SK-N-MC (cell line): ENCODE measurements at regions not wholly inside any gene's neighbourhood (a gene's known extent, or its start where the extent isn't known, plus 50 kb on each side); places are given as distances from the start of the nearest gene placed in this dataset.

Source experiments
- EZH2 ChIP-seq: fragments of 200-600 bp; sonication (generic); IDR thresholded peaks from one replicate; pipeline ENCODE4 v1.6.1; 2017; ENCODE audit warnings: antibody characterized with exemption
- FOXP2 ChIP-seq: optimal IDR thresholded peaks from 2 replicates; pipeline ENCODE3; 2011; ENCODE audit warnings: mild to moderate bottlenecking, moderate library complexity; ENCODE audit not compliant: insufficient read depth; ENCODE audit errors: extremely low read length, control extremely low read depth
- POLR2AphosphoS5 ChIP-seq: IDR thresholded peaks from 2 replicates; pipeline ENCODE4 v1.6.1; 2012; ENCODE audit warnings: mild to moderate bottlenecking, low read depth, low read length, borderline replicate concordance

- TF ChIP-seq POLR2AphosphoS5 (no peak), EZH2 (no peak), FOXP2 (no peak)
Measured at GRCh38 chr2:149841396-149841795, 253.8 kb upstream of the MMADHC start.
